GM21423 (cell line): ENCODE measurements at regions not wholly inside any gene's neighbourhood (a gene's known extent, or its start where the extent isn't known, plus 50 kb on each side); places are given as distances from the start of the nearest gene placed in this dataset.

Experiments
- ATAC-seq: cut with Tn5 transposase; IDR thresholded peaks from one replicate; pipeline ENCODE4 v1.9.1; 2021; ENCODE audit warnings: mild to moderate bottlenecking, moderate library complexity; ENCODE audit not compliant: unreplicated experiment

DNA sequence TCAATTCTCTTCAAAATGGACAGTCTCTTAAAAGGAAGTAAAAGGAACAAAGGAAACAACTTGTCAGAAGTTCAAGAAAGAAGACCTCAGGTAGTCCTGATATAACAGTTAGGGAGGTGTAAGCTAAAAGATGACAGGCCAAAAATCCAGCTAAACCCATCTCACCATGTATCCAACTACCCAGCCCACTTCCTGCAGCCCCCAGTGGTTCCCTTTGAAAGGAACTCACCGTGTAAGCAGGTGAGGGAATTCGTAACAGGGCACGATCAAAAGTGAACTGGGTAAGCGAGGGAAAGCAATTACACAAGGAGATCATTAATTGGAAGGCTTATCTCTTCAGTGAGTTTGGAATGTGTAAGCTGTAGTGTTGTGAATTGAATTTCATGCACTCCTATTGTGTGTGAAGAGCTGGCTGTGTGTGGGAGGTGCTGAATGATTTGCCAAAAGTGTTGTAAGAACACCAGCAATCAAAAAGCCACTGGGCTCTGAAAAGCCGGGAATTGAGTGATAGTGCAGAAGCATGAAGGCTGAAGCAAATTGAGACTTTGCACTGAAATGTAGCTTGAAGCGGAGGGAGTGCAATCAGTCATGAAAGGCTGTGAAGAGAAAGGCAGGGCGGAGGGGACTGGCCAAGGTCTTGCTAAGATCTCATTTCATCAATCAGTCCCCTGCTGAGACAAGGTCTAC is 914.2 kb upstream of the LCORL start:
- no peak for ATAC-seq

DNA sequence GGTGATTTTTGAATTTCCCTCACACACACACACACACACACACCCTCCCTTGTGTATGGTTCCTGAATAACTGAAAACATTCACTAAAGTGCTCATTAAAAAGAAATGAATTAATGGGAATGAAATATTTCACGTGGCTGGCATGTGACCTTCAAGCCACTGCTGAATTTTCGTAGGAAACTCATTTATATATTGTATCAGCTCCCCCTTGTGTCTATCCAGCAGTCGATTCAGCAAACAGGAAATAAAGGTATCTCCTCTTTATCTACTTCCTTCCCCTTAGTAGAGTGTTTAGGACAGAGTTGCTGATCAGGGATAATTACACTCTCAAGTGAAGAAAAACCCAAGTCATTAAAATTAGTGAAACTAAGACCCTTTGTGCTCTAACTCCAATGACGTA is 912.6 kb upstream of the LCORL start:
- ATAC-seq, result no peak

DNA sequence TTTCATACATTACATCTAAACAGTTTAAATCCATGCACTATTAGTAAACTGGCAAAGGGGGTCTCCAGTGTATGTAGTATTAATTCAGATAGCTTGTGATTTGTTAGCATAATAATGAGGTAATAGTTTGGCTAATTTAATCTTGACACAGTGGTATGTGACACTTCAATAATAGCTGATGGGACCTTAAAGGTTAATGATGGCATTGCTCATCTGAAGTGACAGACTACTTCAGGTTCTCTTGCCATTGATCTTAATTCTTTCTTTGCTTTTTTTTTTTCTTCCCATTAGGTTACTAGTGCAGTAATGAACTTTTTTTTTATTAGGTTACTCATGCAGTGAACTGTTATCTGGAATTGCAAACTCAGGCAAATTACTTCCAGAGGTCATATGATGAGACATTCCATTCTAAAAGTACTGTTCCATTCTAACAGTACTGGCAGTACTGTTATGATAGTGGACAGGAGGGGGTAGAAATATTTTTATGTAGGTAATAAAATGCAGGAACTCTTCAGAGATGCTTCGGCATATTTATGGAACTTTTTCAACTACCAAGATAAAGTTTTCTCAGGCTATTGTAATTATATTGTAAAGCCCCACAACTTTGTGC is 911.3 kb upstream of the LCORL start:
- ATAC-seq, result no peak

DNA sequence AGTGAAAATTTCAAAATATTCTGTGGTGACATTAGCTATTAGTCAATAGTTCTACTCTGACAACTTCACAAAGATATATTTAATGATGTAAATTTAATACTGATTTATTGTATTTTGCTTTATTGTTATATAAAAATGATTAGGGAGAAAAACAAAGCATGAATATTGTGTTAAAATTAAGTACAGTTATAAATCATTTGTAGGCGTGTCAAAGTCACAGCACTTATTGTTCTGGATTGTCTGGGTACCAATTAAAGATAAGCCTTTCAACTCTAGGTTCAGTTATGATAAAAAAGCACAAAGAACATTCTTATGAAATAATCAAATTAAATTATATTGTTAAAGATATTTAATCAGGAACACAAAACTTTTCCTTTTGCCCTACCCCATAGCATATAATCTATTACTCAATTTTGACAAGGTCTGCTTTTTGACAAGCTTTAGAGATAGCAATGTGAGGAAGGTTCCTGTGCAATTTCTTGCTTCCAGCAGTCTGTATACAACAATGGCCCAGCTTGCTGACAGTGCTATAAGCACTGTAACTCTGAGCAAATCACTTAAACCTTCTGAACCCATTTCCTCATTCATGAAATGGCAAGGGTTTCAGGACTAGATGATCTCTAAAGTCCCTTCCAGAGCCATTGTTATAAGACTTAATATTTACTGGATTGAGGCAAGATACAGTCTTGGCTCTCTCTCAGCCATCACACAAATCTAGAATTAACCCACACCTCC is 910.3 kb upstream of the LCORL start:
- no peak for ATAC-seq

DNA sequence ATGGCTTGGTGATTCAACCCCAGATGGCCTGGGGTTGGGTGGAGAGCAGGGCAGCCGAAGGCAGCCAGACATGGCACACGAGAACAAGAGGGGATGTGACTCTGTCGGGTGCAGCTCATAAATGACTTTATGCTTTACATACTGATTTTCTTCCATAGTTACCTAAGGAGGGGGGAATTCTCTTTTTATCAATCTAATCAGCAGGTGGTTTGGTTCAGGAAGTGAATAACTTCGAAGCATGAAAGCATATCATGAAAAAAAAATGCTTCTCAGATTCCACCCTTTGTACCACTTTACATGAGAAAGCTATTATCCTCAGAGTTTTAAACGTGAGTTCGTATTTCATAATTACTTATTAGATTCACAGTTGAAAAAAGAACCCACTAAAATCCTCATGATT is 908.9 kb upstream of the LCORL start:
- ATAC-seq, result no peak

DNA sequence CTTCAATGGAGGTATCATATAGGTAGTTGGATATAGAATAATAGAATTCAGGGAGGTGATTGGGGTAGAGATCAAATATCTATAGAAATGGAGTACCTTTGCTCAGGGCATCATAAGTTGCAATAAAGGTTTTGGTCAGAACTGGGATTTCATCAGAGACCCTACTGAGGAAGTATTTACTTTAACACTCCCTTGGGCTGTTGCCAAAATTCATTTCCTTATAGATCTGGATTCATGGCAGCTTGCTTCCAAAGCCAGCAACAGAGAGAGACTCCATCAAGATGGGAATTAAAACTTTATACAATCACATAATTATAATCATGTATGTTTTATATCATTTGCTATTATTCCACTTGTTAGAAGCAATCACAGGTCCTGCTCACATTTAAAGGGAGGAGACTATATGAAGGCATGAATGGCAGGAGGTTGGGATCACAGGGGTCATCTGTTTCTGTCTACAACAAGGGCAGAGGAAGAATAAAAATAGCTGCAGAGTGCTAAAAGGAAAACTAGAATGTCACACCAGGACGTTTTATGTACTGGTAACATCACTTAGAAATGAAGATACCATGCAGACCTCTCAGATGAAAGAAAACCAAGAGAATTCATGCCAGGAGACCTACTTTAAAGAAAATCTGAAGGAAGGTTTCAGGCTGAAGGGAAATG is 902.1 kb upstream of the LCORL start:
- ATAC-seq, result no peak

DNA sequence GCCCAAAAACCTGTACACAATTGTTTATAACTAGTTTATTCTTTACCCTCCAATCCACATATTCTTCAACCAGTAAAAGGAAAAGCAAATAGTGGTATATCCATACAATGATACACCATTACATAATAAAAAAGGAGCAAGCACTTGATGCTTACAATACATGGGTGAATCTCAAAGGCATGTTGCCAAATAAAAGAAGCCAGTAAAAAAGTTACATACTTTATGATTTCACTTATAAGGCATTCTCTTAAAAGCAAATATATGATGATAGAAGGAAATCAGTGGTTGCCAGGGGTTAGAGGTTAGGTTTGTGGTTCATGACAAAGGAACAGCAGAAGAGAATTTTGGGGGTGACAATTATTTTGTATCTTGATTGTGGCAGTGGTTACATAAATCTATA is 896.1 kb upstream of the LCORL start:
- ATAC-seq, result no peak

DNA sequence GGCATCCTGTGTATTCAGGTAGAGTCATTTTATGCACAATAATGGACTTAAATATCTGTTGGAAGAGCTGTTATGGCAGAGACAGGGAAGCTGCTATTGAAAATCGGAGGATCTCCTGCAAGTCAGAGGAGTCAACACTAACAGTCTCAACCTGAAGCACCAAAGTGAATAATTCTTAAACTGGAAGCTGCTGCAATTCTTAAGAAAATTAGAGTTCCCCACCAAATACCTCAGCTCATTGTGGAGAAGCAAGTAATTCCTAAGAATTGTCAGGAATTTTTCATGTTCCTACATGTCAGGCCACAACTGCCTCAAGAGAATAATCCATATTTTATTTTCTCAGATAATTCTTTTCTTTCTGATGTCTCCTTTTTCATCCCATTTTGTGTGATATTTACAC is 892.6 kb upstream of the LCORL start:
- ATAC-seq, result no peak

DNA sequence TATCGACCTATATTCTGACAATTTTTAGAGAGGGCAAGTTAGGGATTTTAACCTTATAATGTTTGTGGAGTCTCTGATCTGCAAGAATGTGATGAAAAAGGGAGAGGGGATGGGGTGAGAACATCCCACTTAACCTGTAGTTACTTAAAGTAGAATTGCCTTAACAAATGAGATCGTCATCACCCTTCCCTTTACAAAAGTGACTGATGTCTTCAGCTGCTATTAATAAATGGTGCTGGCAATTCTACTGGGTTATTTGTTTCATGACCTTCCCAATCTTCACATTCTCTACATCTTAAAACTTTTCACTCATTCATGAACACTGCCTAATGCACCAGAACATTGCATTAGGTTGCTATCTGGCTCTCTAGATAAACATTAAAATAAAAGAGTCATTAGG is 873.4 kb upstream of the LCORL start:
- no peak for ATAC-seq

DNA sequence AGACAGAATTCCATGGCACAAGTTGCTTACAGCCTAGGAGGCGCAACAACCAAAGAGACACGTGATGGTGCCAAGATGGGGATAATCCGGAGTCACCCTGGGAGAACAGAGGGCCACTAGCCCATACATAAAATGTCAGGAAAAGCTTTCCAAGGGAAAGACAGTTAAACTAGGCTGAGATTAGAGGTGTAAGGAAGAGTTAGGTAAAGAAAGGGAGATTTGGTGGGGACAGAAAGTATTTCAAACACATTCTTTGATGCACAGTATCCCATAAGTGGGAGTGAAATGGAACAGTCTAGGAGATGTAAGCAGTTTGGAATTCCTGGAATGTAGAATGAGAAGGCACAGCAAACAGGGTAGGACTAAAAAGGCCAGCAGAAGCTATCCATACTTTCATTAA is 860.9 kb upstream of the LCORL start:
- ATAC-seq, result no peak

DNA sequence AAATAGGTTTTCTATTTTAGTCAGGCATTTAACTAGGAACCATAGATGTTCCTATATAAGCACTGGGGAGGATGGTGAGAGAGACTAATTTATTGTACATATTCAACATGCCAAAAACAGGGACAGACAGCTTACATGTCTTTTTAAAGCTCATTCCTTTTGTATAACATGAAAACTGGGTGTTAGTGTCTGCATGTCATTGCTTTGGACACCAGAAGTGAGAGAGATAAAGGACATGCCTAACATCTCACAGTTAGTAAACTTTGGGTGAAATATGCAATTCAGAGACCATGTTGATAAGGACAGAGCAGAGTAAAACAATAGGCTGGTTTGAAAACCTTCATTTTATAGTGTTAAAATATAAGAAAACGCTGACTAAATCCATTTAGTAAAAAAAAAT is 860.0 kb upstream of the LCORL start:
- ATAC-seq, result no peak

DNA sequence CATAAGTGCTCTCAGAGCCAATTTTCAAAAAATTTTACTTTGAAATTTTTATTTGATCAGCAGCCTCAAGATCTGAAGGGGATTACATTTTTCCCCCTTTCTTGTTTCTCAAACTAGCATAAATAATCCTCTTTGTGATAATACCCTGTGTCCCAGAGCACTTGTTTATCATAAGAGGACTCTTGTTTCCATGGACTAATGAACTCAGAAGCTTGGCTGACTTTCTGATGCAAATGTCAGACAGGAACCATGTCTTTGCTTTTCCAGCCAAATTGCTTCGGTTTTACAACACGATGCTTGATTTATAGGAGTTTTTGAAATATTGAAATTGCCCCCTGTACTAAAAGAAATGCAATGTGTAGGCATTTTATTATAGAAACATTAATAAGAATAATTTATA is 859.3 kb upstream of the LCORL start:
- ATAC-seq, result no peak

DNA sequence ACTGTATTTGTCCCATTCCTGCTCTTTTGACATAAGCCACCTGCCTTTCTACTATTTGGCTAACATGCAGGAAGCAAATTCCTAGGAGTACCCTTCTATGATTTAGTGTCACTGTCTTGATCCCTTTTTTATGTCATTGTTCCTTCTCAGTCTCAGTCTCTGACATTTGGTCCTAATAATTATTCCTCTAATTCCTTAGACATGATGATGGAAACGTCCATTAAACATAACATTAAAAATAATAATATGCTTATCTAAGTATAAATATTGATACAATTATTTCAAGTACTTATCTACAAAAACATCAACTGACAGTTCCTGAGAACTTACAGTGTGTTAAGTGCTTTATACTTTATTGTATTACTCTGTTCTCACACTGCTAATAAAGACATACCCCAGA is 857.0 kb upstream of the LCORL start:
- ATAC-seq, result no peak

DNA sequence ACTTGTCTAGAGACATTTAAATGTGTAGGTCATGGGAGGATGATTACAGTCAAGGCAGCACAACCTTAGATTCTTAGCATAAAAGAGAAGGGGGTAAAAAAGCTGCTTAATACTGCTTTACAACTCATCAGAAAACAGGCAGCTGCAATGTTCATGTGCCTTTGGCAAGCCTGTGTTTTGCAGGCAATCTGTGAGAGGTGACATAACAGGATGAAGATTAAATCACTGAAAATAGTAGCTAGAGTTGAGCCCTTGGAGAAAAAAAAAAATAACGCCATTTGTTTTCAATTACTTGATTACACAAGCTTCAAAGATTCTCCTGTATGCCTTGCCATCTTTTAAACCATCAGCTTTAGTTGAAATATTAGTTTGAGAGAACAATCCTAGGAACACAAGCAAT is 847.6 kb upstream of the LCORL start:
- ATAC-seq, result no peak

DNA sequence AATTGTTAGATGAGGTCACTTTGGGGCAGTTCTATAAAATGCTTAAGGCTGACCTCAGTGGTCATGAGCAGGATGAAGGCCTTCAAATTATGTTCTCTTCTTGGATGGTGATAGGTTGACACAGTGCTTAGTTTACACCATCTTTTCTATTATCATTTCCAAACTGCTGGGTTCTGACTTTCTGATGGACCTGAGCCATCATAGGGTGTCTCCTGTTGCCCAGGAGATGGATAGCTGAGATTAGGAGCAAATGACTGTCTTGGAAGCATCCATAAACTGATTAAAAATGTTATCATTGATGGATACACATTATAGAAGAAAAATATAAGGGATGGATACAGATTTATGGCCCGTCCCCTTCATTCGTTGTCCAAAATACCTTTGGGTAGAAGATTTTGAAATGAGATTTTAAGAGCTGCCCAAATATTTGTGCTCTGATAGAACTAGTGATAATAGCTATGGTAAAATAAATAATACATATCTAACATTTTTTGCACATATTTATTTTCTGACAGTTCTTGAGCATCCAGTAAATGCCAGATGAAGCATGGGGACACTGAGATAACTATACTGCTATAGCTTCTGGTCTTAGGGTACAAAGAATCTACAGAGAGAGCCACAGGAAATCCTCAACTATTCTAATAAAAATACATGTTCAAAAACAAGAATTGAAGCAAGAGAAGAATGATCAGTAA is 839.4 kb upstream of the LCORL start:
- no peak for ATAC-seq

DNA sequence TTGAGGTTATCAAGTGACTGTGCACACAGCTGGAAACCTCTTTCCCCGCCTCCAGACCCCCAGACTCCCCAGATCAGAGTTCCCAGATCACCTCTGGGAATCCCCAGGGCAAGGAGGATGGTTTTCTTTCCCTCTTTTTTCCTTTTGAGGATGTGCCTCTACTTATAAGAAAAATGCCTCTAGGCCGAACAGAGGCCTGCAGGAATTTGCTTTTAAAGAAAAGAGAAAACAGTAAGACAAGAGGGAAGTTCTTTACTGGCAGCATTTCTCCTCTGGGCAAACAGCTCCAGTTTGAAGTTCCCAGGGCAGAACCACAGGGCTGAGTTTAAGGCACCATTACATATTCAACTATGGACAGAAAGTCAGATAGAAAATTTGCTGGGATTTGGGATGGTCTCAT is 837.9 kb upstream of the LCORL start:
- no peak for ATAC-seq

DNA sequence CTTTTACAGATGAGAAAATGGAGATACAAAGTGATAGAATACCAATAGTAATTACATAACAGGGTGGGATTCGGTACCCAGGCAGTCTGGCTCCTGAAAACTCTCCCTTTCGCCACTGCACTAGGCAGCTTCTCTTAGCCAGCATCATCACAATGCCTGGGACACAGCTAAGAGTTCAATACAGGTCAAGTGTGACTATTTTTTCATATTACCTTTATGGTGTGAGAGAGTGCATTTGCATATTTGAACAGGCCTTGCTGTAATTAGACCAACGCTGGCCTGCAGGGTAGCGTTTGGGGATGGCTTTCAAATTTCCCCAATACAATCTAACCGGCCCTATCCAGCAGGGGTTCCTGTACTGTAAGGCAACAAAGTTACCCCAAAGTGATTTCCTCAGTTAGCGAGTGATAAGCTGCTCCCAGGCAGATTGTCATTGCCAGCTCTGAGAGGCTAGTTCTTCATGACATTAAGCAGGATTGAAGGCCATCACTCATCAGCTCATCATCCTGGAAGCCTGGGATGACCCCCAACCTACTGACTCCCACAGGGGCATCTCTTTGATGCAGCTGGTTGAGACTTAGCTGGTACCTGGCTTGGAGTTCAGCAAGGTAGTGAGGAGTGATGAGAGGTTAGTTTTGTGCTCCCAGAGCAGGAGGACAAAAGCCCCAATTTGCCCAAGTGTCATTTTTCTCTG is 836.8 kb upstream of the LCORL start:
- ATAC-seq, result no peak

DNA sequence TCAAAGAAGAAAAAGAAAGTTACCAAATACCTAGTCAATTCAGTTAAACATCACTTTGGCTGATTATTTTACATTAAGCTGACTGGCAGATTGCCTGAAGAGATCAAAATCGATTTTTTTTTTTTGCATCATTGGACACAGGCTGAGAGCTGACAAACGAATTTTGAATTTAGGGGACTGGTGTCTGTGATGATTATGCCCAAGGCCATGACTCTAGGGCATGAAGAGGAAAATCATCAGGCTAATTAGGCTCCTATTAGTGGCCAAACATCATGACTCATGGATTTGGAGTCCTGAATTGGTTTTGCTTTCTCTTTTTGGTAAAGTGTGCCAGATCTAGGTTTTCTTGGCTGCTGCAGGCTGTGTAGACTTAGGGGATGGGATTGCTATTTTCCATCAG is 829.3 kb upstream of the LCORL start:
- no peak for ATAC-seq

DNA sequence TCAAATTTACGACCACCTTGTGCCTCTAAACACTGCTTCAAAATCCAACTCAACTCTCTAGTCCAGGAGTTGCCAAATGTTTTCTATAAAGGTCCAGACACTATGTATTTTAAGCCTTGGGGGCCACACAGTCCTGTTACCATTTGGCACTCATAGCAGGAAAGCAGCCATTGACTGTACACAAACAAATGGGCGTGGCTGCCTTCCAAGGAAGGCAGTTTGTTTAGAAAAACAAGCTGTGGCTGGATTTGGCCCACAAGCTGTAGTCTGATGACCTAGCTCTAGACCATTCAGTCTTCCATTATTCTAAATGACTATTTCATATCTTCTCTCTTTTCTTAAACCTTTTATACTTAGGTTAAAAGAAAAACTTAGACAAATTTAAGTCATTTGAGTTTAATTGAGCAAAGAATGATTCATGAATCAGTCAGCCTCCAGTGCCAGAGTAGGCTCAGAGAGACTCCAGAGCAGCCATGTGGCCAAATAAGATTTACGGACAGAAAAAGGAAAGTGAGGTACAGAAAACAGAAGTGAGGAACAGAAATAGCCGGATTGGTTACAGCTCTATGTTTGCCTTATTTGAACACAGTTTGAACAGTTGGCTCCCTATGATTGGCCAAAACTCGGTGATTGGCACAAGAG is 825.8 kb upstream of the LCORL start:
- ATAC-seq, result no peak

DNA sequence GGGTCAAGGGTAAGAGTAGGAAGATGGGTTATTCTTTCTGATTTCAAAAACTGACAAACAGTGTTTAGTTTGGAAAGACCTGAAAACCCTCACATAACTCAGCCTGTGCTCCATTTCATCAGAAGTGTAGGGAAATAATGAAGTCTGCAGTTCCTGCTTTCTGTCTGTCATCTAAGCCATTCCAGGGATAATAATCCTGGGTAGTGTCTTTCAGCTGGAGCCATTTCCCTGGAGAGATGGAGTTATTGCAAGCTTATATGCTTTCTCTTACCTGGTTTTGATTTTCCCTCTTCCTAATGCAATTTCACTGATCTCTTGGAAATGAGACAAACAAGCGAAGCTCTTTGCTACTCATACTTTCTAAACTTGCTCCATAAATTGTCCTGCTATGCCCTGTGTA is 824.8 kb upstream of the LCORL start:
- no peak for ATAC-seq
